H9 (cell line): ENCODE measurements at regions not wholly inside any gene's neighbourhood (a gene's known extent, or its start where the extent isn't known, plus 50 kb on each side); places are given as distances from the start of the nearest gene placed in this dataset.

Experiments used
- DNase-seq: peaks from one replicate; pipeline ENCODE4 v3.0.0-alpha.2; 2017
- H2AFZ ChIP-seq: one replicate; pipeline ENCODE4 v1.6.1; 2013; ENCODE audit warnings: mild to moderate bottlenecking, low read length, control low read depth, moderate library complexity
- H2AK5ac ChIP-seq: 2 replicates; pipeline ENCODE4 v1.6.1; 2013; ENCODE audit warnings: low read length, control low read depth, mixed read lengths; ENCODE audit not compliant: insufficient read length
- H2BK120ac ChIP-seq: one replicate; pipeline ENCODE4 v1.6.1; 2013; ENCODE audit warnings: low read depth, mild to moderate bottlenecking, low read length, control low read depth, inconsistent platforms; ENCODE audit not compliant: poor library complexity, severe bottlenecking
- H2BK12ac ChIP-seq: 2 replicates; pipeline ENCODE4 v1.6.1; 2013; ENCODE audit warnings: low read length, control low read depth, mixed read lengths, low read depth; ENCODE audit not compliant: insufficient read length
- H2BK15ac ChIP-seq: 2 replicates; pipeline ENCODE4 v1.6.1; 2013; ENCODE audit warnings: low read depth, low read length, control low read depth
- H2BK20ac ChIP-seq: one replicate; pipeline ENCODE4 v1.6.1; 2013; ENCODE audit warnings: low read depth, mild to moderate bottlenecking, low read length, control low read depth, inconsistent platforms; ENCODE audit not compliant: poor library complexity, severe bottlenecking
- H2BK5ac ChIP-seq: 2 replicates; pipeline ENCODE4 v1.6.1; 2013; ENCODE audit warnings: low read length, control low read depth, mixed read lengths; ENCODE audit not compliant: insufficient read length
- H3K14ac ChIP-seq: 2 replicates; pipeline ENCODE4 v1.6.1; 2013; ENCODE audit warnings: low read length, control low read depth; ENCODE audit not compliant: insufficient read depth
- H3K18ac ChIP-seq: 2 replicates; pipeline ENCODE4 v1.6.1; 2013; ENCODE audit warnings: low read depth, mild to moderate bottlenecking, mixed read lengths, low read length, control low read depth; ENCODE audit not compliant: insufficient read length
- H3K23ac ChIP-seq: 2 replicates; pipeline ENCODE4 v1.6.1; 2013; ENCODE audit warnings: low read length, control low read depth, mixed read lengths, low read depth; ENCODE audit not compliant: insufficient read length
- H3K23me2 ChIP-seq: 2 replicates; pipeline ENCODE4 v1.6.1; 2013; ENCODE audit warnings: low read depth, mild to moderate bottlenecking, mixed read lengths, low read length, control low read depth; ENCODE audit not compliant: insufficient read length, poor library complexity, severe bottlenecking
- H3K27ac ChIP-seq: 2 replicates; pipeline ENCODE4 v1.5.1; 2013; ENCODE audit warnings: low read length, control low read depth, mixed read lengths, low read depth; ENCODE audit not compliant: insufficient read length
- H3K27me3 ChIP-seq: 2 replicates; pipeline ENCODE4 v1.6.1; 2013; ENCODE audit warnings: low read length, control low read depth, inconsistent platforms; ENCODE audit not compliant: insufficient read depth
- H3K4ac ChIP-seq: 2 replicates; pipeline ENCODE4 v1.6.1; 2013; ENCODE audit warnings: low read depth, mild to moderate bottlenecking, control low read depth, inconsistent platforms, low read length, moderate library complexity
- H3K4me1 ChIP-seq: 2 replicates; pipeline ENCODE4 v1.6.1; 2013; ENCODE audit warnings: low read length, control low read depth, inconsistent platforms; ENCODE audit not compliant: insufficient read depth
- H3K4me2 ChIP-seq: 2 replicates; pipeline ENCODE4 v1.6.1; 2013; ENCODE audit warnings: low read length, control low read depth, mixed read lengths; ENCODE audit not compliant: insufficient read length, insufficient read depth
- H3K56ac ChIP-seq: 2 replicates; pipeline ENCODE4 v1.6.1; 2013; ENCODE audit warnings: low read depth, mild to moderate bottlenecking, mixed read lengths, low read length, control low read depth; ENCODE audit not compliant: insufficient read length
- H3K79me1 ChIP-seq: 2 replicates; pipeline ENCODE4 v1.6.1; 2013; ENCODE audit warnings: low read depth, mild to moderate bottlenecking, moderate library complexity, low read length, control low read depth, inconsistent platforms; ENCODE audit not compliant: insufficient read depth, poor library complexity, severe bottlenecking
- H3K79me2 ChIP-seq: 2 replicates; pipeline ENCODE4 v1.6.1; 2013; ENCODE audit warnings: low read length, control low read depth, inconsistent platforms; ENCODE audit not compliant: insufficient read depth
- H3K9ac ChIP-seq: 2 replicates; pipeline ENCODE4 v1.6.1; 2013; ENCODE audit warnings: low read length, control low read depth, mixed read lengths; ENCODE audit not compliant: insufficient read length; ENCODE audit errors: extremely low read depth
- H3K9me3 ChIP-seq: one replicate; pipeline ENCODE4 v1.6.1; 2013; ENCODE audit warnings: low read depth, low read length, inconsistent platforms; ENCODE audit not compliant: control insufficient read depth
- H3T11ph ChIP-seq: one replicate; pipeline ENCODE4 v1.6.1; 2013; ENCODE audit warnings: mild to moderate bottlenecking, low read length, control low read depth, inconsistent platforms
- H4K20me1 ChIP-seq: one replicate; pipeline ENCODE4 v1.6.1; 2013; ENCODE audit not compliant: control insufficient read depth, insufficient read length, insufficient read depth
- H4K5ac ChIP-seq: 2 replicates; pipeline ENCODE4 v1.6.1; 2013; ENCODE audit warnings: low read depth, mild to moderate bottlenecking, mixed read lengths, low read length, control low read depth; ENCODE audit not compliant: insufficient read length
- H4K8ac ChIP-seq: replicated peaks from 2 replicates; pipeline ENCODE4 v1.6.1; 2013; ENCODE audit warnings: low read length, control low read depth, mixed read lengths, low read depth; ENCODE audit not compliant: insufficient read length
- H4K91ac ChIP-seq: 2 replicates; pipeline ENCODE4 v1.6.1; 2013; ENCODE audit warnings: low read depth, mild to moderate bottlenecking, moderate library complexity, mixed read lengths, low read length, control low read depth; ENCODE audit not compliant: insufficient read length
- H3K27ac Mint-ChIP-seq, 3 experiments: 2 replicates in 2 of 3; 3 replicates in 1 of 3; pipeline ENCODE4 v1.8.0; 2020 to 2021; ENCODE audit warnings: mixed read lengths in 3 of 3, mild to moderate bottlenecking in 1 of 3, moderate library complexity in 1 of 3
- H3K27me3 Mint-ChIP-seq: 2 replicates; pipeline ENCODE4 v1.8.0; 2021; ENCODE audit warnings: low read depth, mild to moderate bottlenecking, moderate library complexity, mixed read lengths
- H3K36me3 Mint-ChIP-seq, 3 experiments: 2 replicates in 2 of 3; 3 replicates in 1 of 3; pipeline ENCODE4 v1.8.0; 2020 to 2021; ENCODE audit warnings: low read depth in 3 of 3, mixed read lengths in 3 of 3; ENCODE audit not compliant: insufficient read depth in 1 of 3
- H3K4me1 Mint-ChIP-seq, 2 experiments: 2 replicates each; pipeline ENCODE4 v1.8.0; 2020; ENCODE audit warnings: mixed read lengths in 2 of 2
- H3K4me3 Mint-ChIP-seq, 2 experiments: 2 replicates in 1 of 2; 3 replicates in 1 of 2; pipeline ENCODE4 v1.8.0; 2020 to 2021; ENCODE audit warnings: mild to moderate bottlenecking in 2 of 2, mixed read lengths in 2 of 2, moderate library complexity in 1 of 2
- H3K9me3 Mint-ChIP-seq, 2 experiments: 2 replicates in 1 of 2; 3 replicates in 1 of 2; pipeline ENCODE4 v1.8.0; 2020; ENCODE audit warnings: mild to moderate bottlenecking in 2 of 2, mixed read lengths in 2 of 2, moderate library complexity in 1 of 2
- CTCF ChIP-seq: fragments of 200-600 bp; sonication (generic); conservative IDR thresholded peaks from 3 replicates; pipeline ENCODE4 v1.8.0; 2021; ENCODE audit warnings: antibody characterized with exemption, mild to moderate bottlenecking
- WGBS: extraction: QIAGEN DNeasy Blood & Tissue Kit; methylation state at CpG from one replicate; pipeline ENCODE4 v1.1.7; 2013; ENCODE audit warnings: missing lambda C conversion rate, low lambda C conversion rate, mixed read lengths; ENCODE audit not compliant: insufficient read length; ENCODE audit errors: extremely low coverage; 5-methylcytosine and 5-hydroxymethylcytosine counted together

- no peak overlapping the region for H3K4me2 ChIP-seq
- no peak overlapping the region for H4K5ac ChIP-seq
- no peak overlapping the region for H3K14ac ChIP-seq
- H2BK15ac ChIP-seq, result no peak overlapping the region
- Mint-ChIP-seq H3K9me3 (peaks cover 1 to 7% of the 10 kb centered on the region in 2 experiments; a peak in 3 of 5 replicates), H3K4me1 (0 out of 4 replicates have a peak, but pooled peaks cover 0 to 3% of the 10 kb centered on the region in 2 experiments), H3K27me3 (0 out of 2 replicates have a peak, but pooled peaks cover 2% of the 10 kb centered on the region), H3K36me3 (no peaks in the 10 kb centered on the region; a peak in 2 of 7 replicates), H3K27ac (no peak overlapping the region; a peak in 1 of 7 replicates), H3K4me3 (no peak overlapping the region)
- no peak overlapping the region for H3K4ac ChIP-seq
- no peak overlapping the region for H4K8ac ChIP-seq
- no peak overlapping the region for H4K91ac ChIP-seq
- no peaks in the 10 kb centered on the region for H3K23me2 ChIP-seq
- H4K20me1 ChIP-seq, result no peaks in the 10 kb centered on the region
- no peak overlapping the region for H2AFZ ChIP-seq
- H3K18ac ChIP-seq, result no peak overlapping the region
- no peaks in the 10 kb centered on the region for H3K79me1 ChIP-seq
- no peak overlapping the region for H2BK5ac ChIP-seq
- H3K56ac ChIP-seq, result no peak overlapping the region
- no peaks in the 10 kb centered on the region for H3K27me3 ChIP-seq
- H2BK20ac ChIP-seq, result no peak overlapping the region
- no CpG with 5 or more reads among the region's 2 CpGs for WGBS
- no peaks in the 10 kb centered on the region for H3K4me1 ChIP-seq
- no peak for DNase-seq
- no peak overlapping the region for H3K9ac ChIP-seq
- no peak for TF ChIP-seq CTCF
- H3K23ac ChIP-seq, result no peak overlapping the region
- H3K79me2 ChIP-seq, result no peaks in the 10 kb centered on the region
- H3K27ac ChIP-seq, result no peak overlapping the region
- no peak overlapping the region for H2BK120ac ChIP-seq
- H2AK5ac ChIP-seq, result no peak overlapping the region
- no peak overlapping the region for H2BK12ac ChIP-seq
- H3K9me3 ChIP-seq, result no peaks in the 10 kb centered on the region
- no peak overlapping the region for H3T11ph ChIP-seq
These were observed 1955.0 kb upstream of the LRRTM1 start for GRCh38 chr2:82259551-82259950.
